ENCODE measurements at regions not wholly inside any gene's neighbourhood (a gene's known extent, or its start where the extent isn't known, plus 50 kb on each side); places are given as distances from the start of the nearest gene placed in this dataset.

GRCh38 chr7:27388561-27388960 is 146.0 kb downstream of the EVX1 start:
- Histone ChIP-seq H3K36me3 (no peaks in the 10 kb centered on the region), H3K9me3 (no peaks in the 10 kb centered on the region), H3K27ac (no peak overlapping the region), H3K27me3 (no peaks in the 10 kb centered on the region), H3K4me1 (no peaks in the 10 kb centered on the region), H3K4me3 (no peak overlapping the region)
- intact Hi-C loops (cut with DNase I), result no loop called here
- no peak for TF ChIP-seq CTCF (IDR thresholded peaks at IDR 0.05)
- DNase-seq (no peak), ATAC-seq (no peak)

GRCh38 chr7:27389496-27389895 is 146.9 kb downstream of the EVX1 start:
- TF ChIP-seq CTCF (IDR thresholded peaks at IDR 0.05), result no peak
- Histone ChIP-seq H3K27me3 (no peaks in the 10 kb centered on the region), H3K36me3 (no peaks in the 10 kb centered on the region), H3K27ac (no peak overlapping the region), H3K9me3 (no peaks in the 10 kb centered on the region), H3K4me3 (no peak overlapping the region), H3K4me1 (no peaks in the 10 kb centered on the region)
- ATAC-seq (no peak), DNase-seq (no peak)
- intact Hi-C loops (cut with DNase I), result no loop called here

GRCh38 chr7:27392477-27392876 is 149.9 kb downstream of the EVX1 start:
- Histone ChIP-seq H3K4me3 (no peak overlapping the region), H3K4me1 (no peaks in the 10 kb centered on the region), H3K27ac (no peak overlapping the region), H3K36me3 (no peaks in the 10 kb centered on the region), H3K9me3 (no peaks in the 10 kb centered on the region), H3K27me3 (no peaks in the 10 kb centered on the region)
- intact Hi-C loops (cut with DNase I), result no loop called here
- DNase-seq (no peak), ATAC-seq (no peak)
- TF ChIP-seq CTCF (IDR thresholded peaks at IDR 0.05), result no peak

GRCh38 chr7:27394871-27395270 is 152.3 kb downstream of the EVX1 start:
- no peak for ATAC-seq
- Histone ChIP-seq H3K4me1 (peaks cover 2% of the 10 kb centered on the region), H3K36me3 (no peaks in the 10 kb centered on the region), H3K27me3 (no peaks in the 10 kb centered on the region), H3K9me3 (no peaks in the 10 kb centered on the region), H3K4me3 (no peak overlapping the region), H3K27ac (no peak overlapping the region)
- intact Hi-C loops (cut with DNase I), result no loop called here
- DNase-seq, result no peak
- TF ChIP-seq CTCF (IDR thresholded peaks at IDR 0.05), result no peak

- no peak for ATAC-seq
- no peak for DNase-seq
- Histone ChIP-seq H3K36me3 (no peaks in the 10 kb centered on the region), H3K9me3 (no peaks in the 10 kb centered on the region), H3K27ac (no peak overlapping the region), H3K4me3 (no peak overlapping the region), H3K4me1 (peaks cover 2% of the 10 kb centered on the region), H3K27me3 (no peaks in the 10 kb centered on the region)
- no peak for TF ChIP-seq CTCF (IDR thresholded peaks at IDR 0.05)
- intact Hi-C loops (cut with DNase I), result no loop called here
These were observed 153.0 kb downstream of the EVX1 start for GRCh38 chr7:27395626-27396025.

GRCh38 chr7:27397503-27397902 is 154.9 kb downstream of the EVX1 start:
- no peak for ATAC-seq
- intact Hi-C loops (cut with DNase I), result no loop called here
- no peak for TF ChIP-seq CTCF (IDR thresholded peaks at IDR 0.05)

More at GRCh38 chr7:27397503-27397902, 154.9 kb downstream of the EVX1 start:
- no peak for DNase-seq
- H3K4me1 ChIP-seq, result peaks cover 2% of the 10 kb centered on the region
- no peaks in the 10 kb centered on the region for H3K9me3 ChIP-seq
- H3K27ac ChIP-seq, result no peak overlapping the region
- no peaks in the 10 kb centered on the region for H3K36me3 ChIP-seq
- no peaks in the 10 kb centered on the region for H3K27me3 ChIP-seq
- H3K4me3 ChIP-seq, result no peak overlapping the region
